Activated CD8-positive, alpha-beta T cell treated with anti-CD3 and anti-CD28 coated beads, Interleukin-2, amount 10 ng/mL, durations not matched to agents 7 days and 5 days (primary cell): ENCODE measurements at regions not wholly inside any gene's neighbourhood (a gene's known extent, or its start where the extent isn't known, plus 50 kb on each side); places are given as distances from the start of the nearest gene placed in this dataset.

Experiments
- ATAC-seq: fragments of 150-1000 bp; cut with Tn5 transposase; one replicate; pipeline ENCODE4 v1.10.0; 2021; ENCODE audit warnings: moderate library complexity
- CTCF ChIA-PET: fragments of 350-600 bp; sonication (Branson Sonifier 250); formaldehyde crosslinking; loops from one replicate; lab custom pipeline; 2021; ENCODE audit warnings: antibody characterized with exemption; lab: Charles Lee
- POLR2A ChIA-PET: fragments of 350-600 bp; sonication (Branson Sonifier 250); formaldehyde crosslinking; loops from one replicate; lab custom pipeline; 2021; ENCODE audit warnings: antibody characterized with exemption; lab: Charles Lee
- DNase-seq: peaks from one replicate; pipeline ENCODE4 v3.0.0-alpha.2; 2020
- H3K27ac Mint-ChIP-seq: one replicate; pipeline ENCODE4 v1.8.0; 2021; ENCODE audit warnings: mild to moderate bottlenecking, mixed read lengths
- H3K27me3 Mint-ChIP-seq: one replicate; pipeline ENCODE4 v1.8.0; 2021; ENCODE audit warnings: low read depth, mixed read lengths
- H3K36me3 Mint-ChIP-seq: one replicate; pipeline ENCODE4 v1.8.0; 2021; ENCODE audit warnings: low read depth, mixed read lengths
- H3K4me1 Mint-ChIP-seq: one replicate; pipeline ENCODE4 v1.8.0; 2021; ENCODE audit warnings: low read depth, mixed read lengths
- H3K4me3 Mint-ChIP-seq: one replicate; pipeline ENCODE4 v1.8.0; 2021; ENCODE audit warnings: mild to moderate bottlenecking, mixed read lengths
- H3K9me3 Mint-ChIP-seq: one replicate; pipeline ENCODE4 v1.8.0; 2022; ENCODE audit warnings: mixed read lengths; ENCODE audit not compliant: insufficient read depth

DNA sequence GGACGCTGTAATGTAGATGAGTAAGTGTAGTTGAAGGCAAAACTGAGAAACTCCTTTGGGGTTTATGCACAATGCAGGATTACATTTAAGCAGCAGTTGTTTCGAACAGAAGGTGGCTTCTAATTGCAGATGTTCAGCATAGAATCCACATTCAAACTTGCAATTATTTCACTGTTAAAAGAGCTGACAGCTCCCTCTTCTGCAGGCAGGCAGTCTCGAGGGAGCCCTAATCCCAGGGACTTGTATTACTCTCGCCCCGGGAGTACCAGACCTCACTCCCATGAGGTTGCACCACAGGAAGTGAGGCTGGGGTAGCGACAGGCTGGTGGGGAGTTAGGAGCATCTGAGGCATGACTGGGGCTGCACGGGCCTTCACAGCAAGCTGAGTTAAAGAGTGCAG is 484.3 kb upstream of the EEF2KMT start:
- no peaks in the 10 kb centered on the region for H3K36me3 Mint-ChIP-seq
- no peak for DNase-seq
- POLR2A ChIA-PET, result no interaction called here
- H3K9me3 Mint-ChIP-seq, result no peaks in the 10 kb centered on the region
- no peak for ATAC-seq
- CTCF ChIA-PET, result no interaction called here
- H3K4me3 Mint-ChIP-seq, result no peak overlapping the region
- H3K27me3 Mint-ChIP-seq, result no peaks in the 10 kb centered on the region
- H3K27ac Mint-ChIP-seq, result no peak overlapping the region
- no peaks in the 10 kb centered on the region for H3K4me1 Mint-ChIP-seq

DNA sequence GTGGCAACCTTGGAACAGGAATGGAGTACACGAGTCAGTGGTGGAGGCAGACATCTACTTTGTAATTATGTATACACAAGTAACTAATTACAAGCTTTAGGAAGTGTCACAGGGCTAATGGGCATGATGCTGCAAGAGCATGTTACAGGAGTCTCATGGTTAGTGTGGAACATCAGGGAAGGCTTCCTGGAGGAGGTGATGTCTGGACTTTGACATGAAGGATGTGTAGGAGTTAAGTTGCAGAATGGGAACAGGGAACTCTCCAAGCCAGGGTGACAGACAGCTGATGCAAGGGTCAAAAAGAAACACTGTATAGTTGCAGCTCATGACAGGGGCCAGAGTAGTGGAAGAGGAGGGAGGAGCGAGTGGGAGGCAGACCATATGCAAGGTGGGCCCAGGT is 483.8 kb upstream of the EEF2KMT start:
- ATAC-seq, result no peak
- H3K27ac Mint-ChIP-seq, result no peak overlapping the region
- no peaks in the 10 kb centered on the region for H3K36me3 Mint-ChIP-seq
- H3K9me3 Mint-ChIP-seq, result no peaks in the 10 kb centered on the region
- ChIA-PET POLR2A (no interaction called here), CTCF (no interaction called here)
- H3K4me1 Mint-ChIP-seq, result no peaks in the 10 kb centered on the region
- no peaks in the 10 kb centered on the region for H3K27me3 Mint-ChIP-seq
- H3K4me3 Mint-ChIP-seq, result no peak overlapping the region
- DNase-seq, result no peak

DNA sequence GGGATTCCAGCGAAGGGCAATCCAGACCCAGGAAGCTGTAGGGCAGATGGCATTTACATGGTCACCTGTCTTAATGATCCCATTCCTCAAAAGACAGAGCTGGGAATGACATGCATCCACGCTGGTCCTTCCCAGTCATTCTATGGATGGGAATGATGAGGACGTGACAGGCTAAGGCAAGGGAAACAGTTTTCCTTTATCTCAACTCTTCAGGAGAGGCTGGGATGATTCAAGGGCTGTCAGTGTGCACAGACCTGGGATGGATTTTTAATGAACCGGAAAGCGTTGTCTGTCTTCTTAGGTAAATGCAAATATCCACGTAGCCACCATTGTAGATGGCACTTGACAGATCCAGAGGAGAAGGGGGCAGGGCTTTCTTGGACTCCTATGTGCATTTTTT is 483.2 kb upstream of the EEF2KMT start:
- no peaks in the 10 kb centered on the region for H3K36me3 Mint-ChIP-seq
- POLR2A ChIA-PET, result no interaction called here
- no peaks in the 10 kb centered on the region for H3K9me3 Mint-ChIP-seq
- no peak overlapping the region for H3K27ac Mint-ChIP-seq
- H3K4me1 Mint-ChIP-seq, result no peaks in the 10 kb centered on the region
- H3K27me3 Mint-ChIP-seq, result no peaks in the 10 kb centered on the region
- CTCF ChIA-PET, result interaction anchor here (1.0 kb wide), 1 partner anchor 35 kb away, joined by 3 read pairs; no protein-coding TSS in a partner anchor
- DNase-seq (no peak), ATAC-seq (no peak)
- no peak overlapping the region for H3K4me3 Mint-ChIP-seq

DNA sequence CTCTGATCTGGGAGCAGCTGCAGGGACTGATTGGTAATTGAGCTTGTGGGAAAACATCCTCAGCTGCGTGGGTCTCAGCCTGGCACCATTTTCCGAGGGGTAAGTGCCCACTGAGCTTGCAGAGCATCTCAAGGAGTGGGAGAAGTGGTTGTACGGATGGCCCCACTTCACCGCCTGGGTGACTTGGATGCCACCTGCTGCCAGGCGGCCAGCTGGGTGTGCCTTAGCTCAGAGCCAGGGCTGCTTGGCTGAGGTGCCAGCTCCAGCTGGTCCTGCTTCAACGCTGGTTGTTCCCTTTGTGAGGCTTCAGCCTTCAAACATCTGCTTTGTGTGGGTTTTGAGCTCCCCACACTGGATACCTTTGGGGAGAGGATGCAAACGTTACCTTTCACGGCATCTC is 482.7 kb upstream of the EEF2KMT start:
- no peak for ATAC-seq
- H3K27me3 Mint-ChIP-seq, result no peaks in the 10 kb centered on the region
- no peaks in the 10 kb centered on the region for H3K9me3 Mint-ChIP-seq

DNA sequence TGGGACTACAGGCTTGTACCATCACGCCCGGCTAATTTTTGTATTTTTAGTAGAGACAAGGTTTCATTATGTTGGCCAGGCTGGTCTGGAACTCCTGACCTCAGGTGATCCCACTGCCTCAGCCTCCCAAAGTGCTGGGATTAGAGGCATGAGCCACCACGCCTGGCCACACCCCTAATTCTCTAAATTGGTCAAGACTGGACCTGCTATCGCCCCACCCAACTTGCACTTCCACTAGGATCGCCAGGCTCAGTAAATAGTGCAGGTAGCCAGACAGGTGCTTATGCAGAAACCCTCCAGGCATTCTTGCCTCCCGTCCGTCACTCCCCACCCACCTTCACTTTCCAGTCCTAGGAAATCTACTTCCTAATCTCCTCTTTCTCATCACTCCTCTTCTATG is 481.4 kb upstream of the EEF2KMT start:
- POLR2A ChIA-PET, result no interaction called here

More for the DNA sequence above, 482.7 kb upstream of the EEF2KMT start:
- no peak for DNase-seq
- H3K4me1 Mint-ChIP-seq, result no peaks in the 10 kb centered on the region
- ChIA-PET POLR2A (no interaction called here), CTCF (interaction anchor here (1.0 kb wide), 1 partner anchor 36 kb away, joined by 3 read pairs; no protein-coding TSS in a partner anchor)
- H3K36me3 Mint-ChIP-seq, result no peaks in the 10 kb centered on the region
- no peak overlapping the region for H3K4me3 Mint-ChIP-seq
- H3K27ac Mint-ChIP-seq, result no peak overlapping the region

DNA sequence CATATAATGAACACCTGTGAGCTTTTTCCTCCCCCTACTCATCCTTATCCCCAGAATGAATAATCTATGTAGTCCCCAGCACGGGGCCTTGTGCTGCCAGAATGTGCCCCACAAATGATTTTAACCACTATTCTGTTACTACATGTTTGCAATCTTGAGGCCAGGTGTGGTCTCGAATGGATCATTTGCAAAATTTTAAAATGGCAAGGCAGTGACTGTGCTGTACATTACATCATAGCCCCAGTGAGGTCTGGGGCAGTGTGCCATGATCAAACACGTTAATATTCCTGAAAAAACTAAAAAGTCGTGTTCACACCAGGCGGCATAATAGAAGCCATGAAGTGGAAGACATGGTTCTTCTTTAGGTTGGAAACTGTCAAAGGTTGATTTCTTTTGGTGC is 479.9 kb upstream of the EEF2KMT start:
- Mint-ChIP-seq H3K4me3 (no peak overlapping the region), H3K27me3 (no peaks in the 10 kb centered on the region), H3K9me3 (no peaks in the 10 kb centered on the region), H3K4me1 (no peaks in the 10 kb centered on the region), H3K27ac (no peak overlapping the region), H3K36me3 (no peaks in the 10 kb centered on the region)
- CTCF ChIA-PET, result no interaction called here
- ATAC-seq (no peak), DNase-seq (no peak)
- POLR2A ChIA-PET, result no interaction called here

More for the DNA sequence above, 481.4 kb upstream of the EEF2KMT start:
- Mint-ChIP-seq H3K27me3 (no peaks in the 10 kb centered on the region), H3K36me3 (no peaks in the 10 kb centered on the region), H3K9me3 (no peaks in the 10 kb centered on the region), H3K4me1 (no peaks in the 10 kb centered on the region), H3K4me3 (no peak overlapping the region), H3K27ac (no peak overlapping the region)
- DNase-seq (no peak), ATAC-seq (no peak)
- CTCF ChIA-PET, result no interaction called here

DNA sequence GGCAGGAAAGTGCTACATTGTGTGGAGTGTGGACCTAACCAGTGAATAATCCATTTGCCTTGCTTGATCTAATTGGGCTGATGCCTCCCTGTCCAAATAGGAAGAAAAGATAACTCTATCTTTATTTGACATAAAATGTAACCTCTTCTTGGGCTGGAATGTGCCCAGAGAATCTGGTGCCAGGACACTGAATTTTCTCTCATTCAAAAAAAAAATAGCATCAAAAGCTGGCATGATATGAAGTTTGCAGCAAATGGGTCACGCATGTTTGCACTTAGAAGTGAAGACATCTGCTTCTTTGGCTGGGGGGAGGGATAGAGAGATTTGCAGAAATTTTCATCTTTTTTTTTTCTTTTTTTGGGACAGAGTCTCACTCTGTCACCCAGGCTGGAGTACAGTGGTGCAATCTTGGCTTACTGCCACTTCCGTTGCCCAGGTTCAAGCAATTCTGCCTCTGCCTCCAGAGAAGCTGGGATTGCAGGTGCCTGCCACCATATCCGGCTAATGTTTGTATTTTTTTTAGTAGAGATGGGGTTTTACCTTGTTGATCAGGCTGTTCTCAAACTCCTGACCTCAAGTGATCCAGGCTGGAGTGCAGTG is 478.2 kb upstream of the EEF2KMT start:
- ATAC-seq (no peak), DNase-seq (no peak)
- Mint-ChIP-seq H3K27me3 (no peaks in the 10 kb centered on the region), H3K9me3 (no peaks in the 10 kb centered on the region), H3K4me1 (no peaks in the 10 kb centered on the region), H3K4me3 (no peak overlapping the region), H3K36me3 (no peaks in the 10 kb centered on the region), H3K27ac (no peak overlapping the region)
- ChIA-PET CTCF (no interaction called here), POLR2A (no interaction called here)

DNA sequence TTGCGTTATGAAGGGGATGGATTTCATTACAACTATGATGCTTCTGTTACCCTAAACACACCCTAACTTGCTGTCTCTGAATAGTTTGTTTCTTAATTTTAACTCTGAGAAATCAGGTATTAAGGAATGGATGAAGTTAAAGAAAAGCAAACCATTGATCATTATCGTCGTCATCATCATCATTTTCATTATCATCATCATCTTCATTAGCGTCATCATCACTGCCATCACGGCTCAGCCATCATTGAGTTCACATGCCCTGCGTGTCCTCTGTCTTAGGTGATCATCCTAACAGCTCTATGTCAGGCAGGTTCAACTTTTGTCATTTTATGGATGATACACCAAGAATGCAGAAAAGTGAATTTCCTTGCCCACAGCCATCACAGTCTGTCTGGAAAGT is 477.5 kb upstream of the EEF2KMT start:
- no peaks in the 10 kb centered on the region for H3K36me3 Mint-ChIP-seq
- no peaks in the 10 kb centered on the region for H3K27me3 Mint-ChIP-seq
- ATAC-seq (no peak), DNase-seq (no peak)
- ChIA-PET CTCF (no interaction called here), POLR2A (no interaction called here)
- H3K27ac Mint-ChIP-seq, result no peak overlapping the region
- no peaks in the 10 kb centered on the region for H3K4me1 Mint-ChIP-seq
- H3K9me3 Mint-ChIP-seq, result no peaks in the 10 kb centered on the region
- H3K4me3 Mint-ChIP-seq, result no peak overlapping the region

DNA sequence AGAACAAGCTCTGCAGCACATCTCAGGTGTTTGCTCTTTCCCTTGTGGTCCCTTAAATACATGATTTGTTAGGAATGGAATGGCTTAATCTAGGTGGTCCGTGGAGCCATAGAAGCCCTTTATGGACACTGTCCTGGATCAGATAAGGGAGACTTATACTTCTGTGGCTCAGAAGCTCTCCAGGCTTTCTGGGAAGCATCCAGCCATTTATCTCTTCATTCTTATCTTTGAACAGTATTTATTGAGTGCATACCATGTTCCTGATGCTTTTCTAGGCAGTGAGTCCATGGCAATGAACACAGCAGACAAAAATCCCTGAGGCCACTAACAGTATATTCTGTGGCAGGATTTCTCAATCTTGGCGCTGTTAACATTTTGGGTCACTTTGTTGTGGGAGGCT is 474.5 kb upstream of the EEF2KMT start:
- ATAC-seq (no peak), DNase-seq (no peak)
- no peak overlapping the region for H3K4me3 Mint-ChIP-seq
- POLR2A ChIA-PET, result no interaction called here
- CTCF ChIA-PET, result no interaction called here
- H3K36me3 Mint-ChIP-seq, result no peaks in the 10 kb centered on the region
- H3K27me3 Mint-ChIP-seq, result no peaks in the 10 kb centered on the region
- no peaks in the 10 kb centered on the region for H3K9me3 Mint-ChIP-seq
- H3K4me1 Mint-ChIP-seq, result no peaks in the 10 kb centered on the region
- no peak overlapping the region for H3K27ac Mint-ChIP-seq

DNA sequence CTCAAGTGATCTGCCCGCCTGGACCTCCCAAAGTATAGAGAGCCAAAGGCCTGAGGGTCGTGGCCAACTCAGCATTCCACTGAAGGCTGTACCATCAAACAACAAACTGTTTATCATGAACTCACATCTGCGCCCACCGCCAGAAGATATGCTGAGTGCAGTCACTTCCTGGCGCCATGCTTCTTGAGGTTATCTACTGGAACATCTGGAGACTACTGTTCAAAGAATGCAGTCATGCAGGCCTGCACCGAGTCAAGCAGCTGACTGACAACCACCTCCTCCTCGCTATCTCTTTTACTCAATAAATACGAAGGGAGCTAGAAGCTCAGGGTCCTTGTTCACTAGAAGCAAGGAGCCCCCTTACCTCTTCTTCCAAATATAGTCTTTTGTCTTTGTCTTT is 473.9 kb upstream of the EEF2KMT start:
- Mint-ChIP-seq H3K4me1 (no peaks in the 10 kb centered on the region), H3K27me3 (no peaks in the 10 kb centered on the region), H3K36me3 (no peaks in the 10 kb centered on the region), H3K4me3 (no peak overlapping the region), H3K9me3 (no peaks in the 10 kb centered on the region), H3K27ac (no peak overlapping the region)
- DNase-seq (no peak), ATAC-seq (no peak)
- ChIA-PET CTCF (no interaction called here), POLR2A (no interaction called here)

DNA sequence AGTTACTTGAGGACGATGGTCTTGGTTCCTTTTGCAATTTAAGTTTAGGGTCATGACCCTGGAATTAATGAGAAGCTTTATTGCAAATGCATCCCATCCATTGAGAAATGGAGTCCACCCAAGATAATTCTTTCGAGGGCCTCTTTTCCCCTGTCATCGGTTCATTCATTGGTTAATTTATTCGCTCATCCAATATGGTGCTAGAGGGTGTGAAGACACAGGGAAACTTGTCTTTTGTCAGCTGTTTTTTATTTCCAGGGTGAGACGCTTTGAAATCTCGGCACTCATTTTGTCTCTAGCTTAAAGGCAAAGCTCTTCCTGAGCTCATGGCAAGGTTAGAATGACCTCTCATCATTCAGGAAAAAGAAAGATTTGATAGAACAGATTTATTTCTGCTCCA is 464.2 kb upstream of the EEF2KMT start:
- no peaks in the 10 kb centered on the region for H3K4me1 Mint-ChIP-seq

DNA sequence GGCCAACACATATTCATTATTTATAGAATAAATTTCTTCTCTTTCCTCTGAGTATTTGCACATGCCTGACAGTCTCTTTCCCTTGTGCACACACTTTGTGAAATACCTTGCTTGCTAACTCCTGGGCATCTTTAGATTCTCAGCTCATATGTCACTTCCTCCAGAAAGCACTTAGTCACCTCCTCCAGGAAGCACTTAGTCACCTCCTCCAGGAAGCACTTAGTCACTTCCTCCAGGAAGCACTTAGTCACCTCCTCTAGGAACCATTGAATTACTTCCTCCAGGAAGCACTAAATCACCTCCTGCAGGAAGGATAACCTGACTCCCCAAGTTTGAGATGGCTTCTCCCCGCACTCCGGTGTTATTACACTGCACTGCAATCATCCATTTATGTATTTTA is 462.5 kb upstream of the EEF2KMT start:
- H3K27me3 Mint-ChIP-seq, result no peaks in the 10 kb centered on the region
- H3K27ac Mint-ChIP-seq, result no peak overlapping the region
- ChIA-PET CTCF (no interaction called here), POLR2A (no interaction called here)
- H3K36me3 Mint-ChIP-seq, result no peaks in the 10 kb centered on the region
- ATAC-seq (no peak), DNase-seq (no peak)
- no peak overlapping the region for H3K4me3 Mint-ChIP-seq
- no peaks in the 10 kb centered on the region for H3K4me1 Mint-ChIP-seq
- peaks cover 14% of the 10 kb centered on the region for H3K9me3 Mint-ChIP-seq

More for the DNA sequence above, 464.2 kb upstream of the EEF2KMT start:
- no peak overlapping the region for H3K4me3 Mint-ChIP-seq
- H3K27ac Mint-ChIP-seq, result no peak overlapping the region
- H3K36me3 Mint-ChIP-seq, result no peaks in the 10 kb centered on the region
- peaks cover 14% of the 10 kb centered on the region for H3K9me3 Mint-ChIP-seq
- no peaks in the 10 kb centered on the region for H3K27me3 Mint-ChIP-seq
- ChIA-PET CTCF (interaction anchor here (0.7 kb wide), 1 partner anchor 55 kb away, joined by 3 read pairs; no protein-coding TSS in a partner anchor), POLR2A (no interaction called here)
- ATAC-seq (no peak), DNase-seq (no peak)

DNA sequence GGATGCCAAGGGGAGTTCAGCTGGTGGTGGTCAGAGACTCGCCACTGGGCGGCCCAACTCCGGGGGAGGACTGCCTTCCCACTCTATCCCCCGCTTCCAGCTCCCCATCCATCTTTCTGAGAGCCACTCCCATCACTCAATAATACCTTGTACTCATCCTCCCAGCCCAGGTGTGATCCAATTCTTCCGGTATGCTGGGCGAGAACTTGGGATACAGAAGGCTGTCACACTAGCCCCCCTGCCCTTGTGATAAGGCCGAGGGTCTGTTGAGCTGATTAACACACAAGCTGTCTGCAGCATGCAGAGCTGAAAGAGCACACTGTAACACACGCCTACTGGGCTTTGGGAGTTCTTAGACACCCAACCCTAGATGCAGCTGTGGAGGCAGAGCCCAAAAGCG is 460.4 kb upstream of the EEF2KMT start:
- no peaks in the 10 kb centered on the region for H3K27me3 Mint-ChIP-seq
- no peak for ATAC-seq
- ChIA-PET POLR2A (no interaction called here), CTCF (no interaction called here)
- H3K9me3 Mint-ChIP-seq, result peaks cover 14% of the 10 kb centered on the region
- H3K27ac Mint-ChIP-seq, result no peak overlapping the region
- no peak for DNase-seq
- H3K4me3 Mint-ChIP-seq, result no peak overlapping the region
- H3K4me1 Mint-ChIP-seq, result no peaks in the 10 kb centered on the region
- H3K36me3 Mint-ChIP-seq, result no peaks in the 10 kb centered on the region
